ENCODE measurements at regions not wholly inside any gene's neighbourhood (a gene's known extent, or its start where the extent isn't known, plus 50 kb on each side); places are given as distances from the start of the nearest gene placed in this dataset.
A peak's percentile ranks its signal among the peaks of the same experiment; 100 is the strongest.

DNA sequence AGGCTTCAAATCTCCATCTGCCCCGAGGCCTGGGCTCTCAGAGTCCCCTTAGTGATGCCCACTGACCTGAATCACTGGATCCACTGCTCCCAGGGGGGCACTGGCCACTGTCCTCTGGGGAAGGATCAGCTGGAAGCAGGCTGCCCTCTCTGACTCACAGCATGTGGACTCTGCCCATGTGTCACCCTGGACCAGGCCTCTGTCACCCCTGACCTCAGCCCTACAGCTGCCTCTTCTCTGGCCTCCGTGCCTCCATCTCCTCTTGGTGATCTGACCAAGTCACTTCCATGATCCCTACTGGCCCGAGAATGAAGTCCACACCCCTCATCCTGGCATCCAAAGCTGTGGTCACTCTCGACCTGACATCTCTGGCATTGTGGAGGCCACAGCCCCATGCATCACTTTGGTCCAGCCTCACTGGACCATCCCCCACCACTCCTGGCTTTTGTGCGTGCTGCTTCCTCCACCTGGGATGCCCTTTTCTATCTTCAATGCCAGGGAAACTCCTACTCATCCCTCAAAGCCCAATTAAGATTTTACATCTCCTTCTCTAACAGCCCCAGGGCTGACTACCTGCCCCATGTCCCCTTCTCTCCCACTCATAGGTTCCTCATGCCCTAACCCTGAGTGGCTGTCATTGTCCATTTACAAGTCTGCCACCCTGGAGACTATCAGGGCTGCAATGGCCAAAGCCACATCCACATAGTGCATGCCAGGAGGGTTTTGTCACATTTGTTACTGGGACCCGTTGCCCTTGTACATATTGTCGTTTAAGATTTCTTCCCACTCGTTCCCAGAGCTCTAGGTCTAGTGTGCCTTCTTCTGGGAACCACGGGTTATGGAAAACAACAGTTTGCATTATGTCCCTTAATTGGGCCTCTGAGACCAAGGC is 685.0 kb downstream of the MATN1 start:
- DNase-seq (ENCODE audit: low read depth, low spot score): no peak

- DNase-seq (ENCODE audit: low read depth, low spot score): no peak
Observed at GRCh38 chr1:30037251-30038118, 685.9 kb downstream of the MATN1 start.

DNA sequence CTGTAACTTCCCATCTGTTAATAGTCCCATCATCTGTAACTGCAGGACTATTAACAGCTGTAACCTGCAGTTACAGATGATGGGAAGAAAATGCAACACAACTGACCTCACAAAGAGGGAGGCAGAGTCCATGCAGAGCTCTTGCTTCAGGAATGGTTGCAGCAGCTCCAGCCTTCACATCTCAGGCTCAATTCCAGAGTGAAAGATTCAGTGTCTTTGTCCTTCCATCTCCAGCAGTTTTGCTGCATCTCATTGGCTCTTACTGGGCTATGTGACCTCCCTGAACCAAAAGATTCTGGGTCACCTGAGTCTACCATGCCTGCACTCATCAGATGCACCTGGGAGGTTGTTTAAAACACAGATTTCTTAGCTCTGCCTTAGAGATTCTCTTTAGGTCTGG is 686.7 kb downstream of the MATN1 start:
- DNase-seq (ENCODE audit: low read depth, low spot score): no peak

DNA sequence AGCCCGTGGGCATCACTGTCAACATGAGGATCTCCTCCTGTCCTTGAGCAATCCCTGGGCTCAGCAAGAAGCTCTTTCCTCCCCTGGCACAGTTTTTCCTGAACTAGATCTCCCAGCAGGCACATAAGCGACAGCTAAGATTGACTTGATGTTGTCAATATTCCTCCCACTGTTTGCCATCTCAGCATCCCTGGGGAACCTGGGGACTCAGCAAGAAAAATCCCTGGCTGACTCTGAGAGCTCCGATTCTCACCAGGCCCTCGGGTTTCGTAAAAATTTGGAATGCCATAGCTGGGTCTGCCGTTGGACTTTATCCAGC is 687.2 kb downstream of the MATN1 start:
- DNase-seq (ENCODE audit: low read depth, low spot score): no peak

DNA sequence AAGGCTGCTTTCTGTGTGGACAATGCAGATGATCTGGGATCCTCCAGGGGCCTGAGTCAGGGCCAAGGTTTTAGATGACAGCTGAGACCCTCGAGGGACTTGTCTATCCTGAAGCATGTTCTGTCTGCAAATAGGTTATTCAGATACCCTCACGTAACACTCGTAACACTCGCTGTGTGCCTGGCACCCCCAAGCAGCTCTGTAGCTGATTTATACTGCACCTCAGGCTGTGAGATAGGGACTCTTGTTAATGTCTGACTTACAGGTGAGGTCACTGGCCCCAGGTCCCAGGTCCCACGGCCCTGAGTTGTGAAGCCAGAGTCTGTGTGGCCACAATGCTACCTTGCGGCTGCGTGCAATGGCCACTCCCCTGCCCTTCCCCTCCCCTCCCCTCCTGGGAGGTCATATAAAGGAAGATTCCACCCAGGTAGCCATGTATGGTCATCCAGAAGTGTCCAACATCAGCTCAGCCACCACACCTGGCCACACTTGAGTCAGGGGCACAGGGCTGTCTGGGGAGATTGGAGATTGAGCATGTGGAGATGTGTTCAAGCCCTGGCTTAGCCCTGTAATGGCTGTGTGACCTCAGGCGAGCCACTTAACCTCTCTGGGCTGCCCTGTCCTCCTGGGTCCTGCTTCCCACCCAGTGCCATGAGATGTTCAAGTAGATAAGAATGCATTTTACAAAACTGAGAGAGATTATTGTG is 687.7 kb downstream of the MATN1 start:
- DNase-seq (ENCODE audit: low read depth, low spot score): no peak

DNA sequence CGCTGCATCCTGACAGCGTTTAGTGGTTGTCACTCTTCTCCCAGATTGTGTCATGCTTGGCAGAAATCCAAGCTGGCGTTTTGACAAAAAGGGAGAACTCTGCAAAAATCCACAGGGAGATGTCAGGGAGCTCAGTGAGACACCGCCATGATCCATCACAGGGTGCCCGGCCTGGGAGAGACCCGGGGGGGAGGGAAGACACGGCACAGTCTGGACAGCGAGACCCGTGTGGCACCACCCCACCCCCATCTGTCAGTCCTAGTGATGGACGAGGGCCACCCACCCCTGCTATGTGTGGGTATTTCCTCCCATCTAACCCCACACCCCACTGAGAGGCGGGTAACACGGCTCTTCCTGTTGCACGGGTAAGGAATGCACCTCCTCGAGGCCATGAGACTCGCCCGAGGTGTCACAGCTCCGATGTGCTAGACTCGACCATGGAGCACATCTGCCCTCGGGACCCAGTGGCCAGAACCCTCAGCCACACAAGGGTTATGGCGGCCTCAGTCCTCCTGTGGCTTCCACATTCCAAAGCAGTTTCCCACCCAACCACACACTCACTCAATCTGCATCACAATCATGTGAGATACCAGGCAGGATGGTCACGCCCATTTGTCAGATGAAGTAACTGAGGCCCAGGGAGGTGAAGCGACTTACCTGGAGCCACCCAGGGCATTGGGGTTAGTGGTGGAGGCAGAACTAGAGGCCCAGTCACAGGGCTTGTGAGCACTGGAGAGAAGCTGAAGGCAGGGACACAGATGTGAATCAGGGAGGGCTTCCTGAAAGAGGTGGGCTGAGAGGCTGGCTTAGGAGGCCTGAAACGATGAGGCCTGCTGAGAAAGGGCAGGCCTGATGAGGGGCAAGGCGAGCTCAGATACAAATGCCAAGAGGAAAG is 688.5 kb downstream of the MATN1 start:
- DNase-seq (ENCODE audit: low read depth, low spot score): peak; percentile 69

DNA sequence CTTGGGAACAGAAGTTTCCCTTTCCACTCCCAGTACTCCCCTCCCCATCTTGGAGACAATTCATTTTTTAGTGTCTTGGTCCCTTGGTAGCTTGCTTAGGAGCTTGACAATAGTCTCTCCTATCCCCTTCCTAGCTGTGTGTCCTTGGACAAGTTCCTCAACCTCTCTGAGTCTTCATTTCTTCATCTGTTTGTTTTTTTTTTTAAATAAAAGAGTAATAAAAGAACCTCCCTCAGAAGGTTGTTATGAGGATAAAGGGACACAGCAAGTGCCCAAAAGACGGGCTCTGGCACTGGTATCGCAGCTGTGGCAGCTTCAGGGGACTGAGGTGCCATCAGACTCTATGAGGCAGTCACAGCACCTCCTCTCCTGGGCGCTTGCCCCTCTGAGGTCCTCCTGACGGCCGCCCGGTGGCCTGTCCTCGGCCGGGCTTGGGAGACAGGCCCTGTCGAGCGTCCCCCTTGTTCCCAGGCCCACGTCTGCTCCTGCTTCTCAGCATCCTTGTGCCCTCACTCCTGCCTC is 689.2 kb downstream of the MATN1 start:
- no peak for DNase-seq (ENCODE audit: low read depth, low spot score)

GRCh38 chr1:30033256-30034104 is 689.9 kb downstream of the MATN1 start:
- peak; percentile 23 for DNase-seq (ENCODE audit: low read depth, low spot score)

DNA sequence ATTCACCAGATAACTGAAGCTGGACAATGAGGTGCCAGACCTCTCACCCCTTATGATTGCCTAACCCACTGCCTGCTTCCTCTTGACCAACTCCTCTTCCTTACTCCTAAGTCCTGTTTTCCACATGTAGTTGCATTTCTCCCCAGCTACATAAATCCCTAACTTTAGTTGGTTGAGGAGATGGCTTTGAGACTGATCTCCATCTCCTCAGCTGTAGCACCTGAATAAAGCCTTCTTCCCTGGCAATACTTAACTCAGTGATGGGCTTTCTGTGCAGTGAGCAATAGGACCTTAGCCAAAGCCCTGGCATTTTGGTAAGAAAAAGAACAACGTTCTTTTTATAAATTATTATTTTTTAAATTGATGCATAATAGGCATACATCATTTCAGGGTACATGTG is 691.1 kb downstream of the MATN1 start:
- no peak for DNase-seq (ENCODE audit: low read depth, low spot score)

- no peak for DNase-seq (ENCODE audit: low read depth, low spot score)
Observed at GRCh38 chr1:30029677-30030076, 693.7 kb downstream of the MATN1 start.

DNA sequence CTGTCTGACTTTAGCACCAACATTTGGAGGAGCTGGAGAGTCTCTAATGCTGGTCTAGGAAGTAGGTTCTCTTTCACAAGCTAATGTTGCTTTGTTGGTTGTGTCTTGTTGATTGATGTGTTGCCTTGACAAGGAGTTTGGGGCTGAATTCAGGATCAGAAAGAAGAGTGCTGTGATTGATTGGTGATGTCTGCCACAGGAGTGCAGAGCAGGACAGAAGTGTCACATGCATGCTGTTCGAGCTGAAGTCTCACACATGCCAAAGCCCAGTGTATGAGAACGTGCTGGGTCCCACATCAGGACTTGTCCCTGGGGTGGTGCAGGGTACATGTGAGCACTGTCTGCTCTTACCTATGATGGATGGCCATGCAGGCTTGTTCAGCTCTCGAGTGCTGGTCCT is 694.4 kb downstream of the MATN1 start:
- peak; percentile 11 for DNase-seq (ENCODE audit: low read depth, low spot score)

- no peak for DNase-seq (ENCODE audit: low read depth, low spot score)
Observed at GRCh38 chr1:30028283-30028682, 695.1 kb downstream of the MATN1 start.

DNA sequence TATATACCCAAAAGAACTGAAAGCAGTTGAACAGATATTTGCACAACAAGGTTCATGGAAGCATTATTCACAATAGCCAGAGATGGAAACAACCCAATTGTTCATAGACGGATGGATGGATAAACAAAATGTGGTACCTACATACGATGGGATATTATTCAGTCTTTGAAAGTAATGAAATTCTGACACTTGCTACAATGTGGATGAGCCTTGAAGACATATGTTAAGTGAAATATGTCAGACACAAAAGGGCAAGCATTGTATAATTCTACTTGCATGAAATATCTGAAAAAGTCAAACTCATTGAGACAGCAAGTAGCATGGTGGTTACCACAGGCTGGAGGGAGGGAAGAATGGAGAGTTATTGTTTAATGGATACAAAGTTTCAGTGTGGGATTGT is 696.1 kb downstream of the MATN1 start:
- DNase-seq (ENCODE audit: low read depth, low spot score): no peak

DNA sequence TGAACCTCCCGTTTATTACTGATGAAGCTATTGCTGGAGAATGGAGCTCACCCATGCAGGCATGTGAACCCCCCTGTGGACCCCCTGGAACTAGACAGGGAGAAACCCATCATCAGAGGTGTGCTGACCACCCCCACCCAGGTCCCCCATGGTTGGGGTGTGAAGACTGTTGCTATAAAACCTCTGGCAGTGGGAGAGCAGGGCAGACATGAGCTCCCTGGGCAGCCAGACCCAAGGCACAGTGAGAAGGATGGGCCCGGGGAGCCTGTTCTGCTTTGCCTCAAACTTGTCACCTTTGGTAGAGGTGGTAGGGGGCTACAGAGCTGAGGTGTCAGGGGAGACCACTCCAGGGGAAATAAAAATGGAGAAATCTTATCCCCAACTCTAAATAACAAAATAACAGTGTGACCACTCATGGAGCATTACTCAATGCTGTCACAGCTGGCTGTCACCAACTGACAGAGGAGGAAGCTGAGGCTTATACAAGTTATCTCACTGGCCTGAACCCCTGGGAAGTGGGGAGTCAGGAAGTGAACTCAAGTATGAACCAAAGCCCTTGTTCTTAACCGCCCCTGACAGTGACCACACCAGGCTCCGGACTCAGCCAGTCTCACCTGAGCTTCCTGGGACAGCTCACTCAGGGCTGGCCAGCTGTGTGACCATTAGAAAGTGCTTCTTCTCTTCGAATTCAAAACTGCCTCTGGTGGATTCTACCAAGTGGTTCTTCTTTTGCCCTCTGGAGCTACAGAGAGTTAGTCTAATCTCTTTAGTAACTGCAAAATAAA is 698.8 kb downstream of the MATN1 start:
- no peak for DNase-seq (ENCODE audit: low read depth, low spot score)

DNA sequence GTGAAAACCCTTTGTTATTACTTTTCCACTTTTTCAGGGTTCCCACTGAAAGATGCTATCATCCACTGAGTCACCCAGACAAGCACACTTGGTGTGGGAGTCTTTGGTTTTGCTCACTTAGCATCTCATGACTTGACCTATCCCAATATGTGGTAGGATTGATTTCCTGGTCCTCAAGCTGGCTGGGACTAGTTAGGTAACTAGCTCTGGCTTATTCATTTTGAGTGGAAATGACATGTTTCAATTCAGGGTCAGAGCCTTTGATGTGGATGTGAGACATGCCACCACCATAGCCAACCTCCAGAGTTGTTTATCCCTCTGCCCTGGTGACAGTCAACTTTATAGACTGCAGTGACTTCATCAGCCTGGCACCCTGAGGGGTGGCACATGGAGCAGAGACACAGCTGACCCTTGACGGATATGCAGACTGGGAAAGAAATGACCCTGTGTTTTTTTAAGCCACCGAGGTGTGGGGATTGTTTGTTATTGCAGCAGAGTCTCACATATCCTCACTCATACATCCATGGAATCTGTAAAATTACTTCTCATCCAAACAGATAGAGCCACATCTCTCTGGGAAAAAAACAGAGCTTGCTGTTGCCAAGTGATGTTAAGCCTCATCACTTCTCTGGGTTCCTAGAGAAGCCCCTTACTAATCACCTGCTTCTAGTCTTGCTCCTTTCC is 699.9 kb downstream of the MATN1 start:
- no peak for DNase-seq (ENCODE audit: low read depth, low spot score)

DNA sequence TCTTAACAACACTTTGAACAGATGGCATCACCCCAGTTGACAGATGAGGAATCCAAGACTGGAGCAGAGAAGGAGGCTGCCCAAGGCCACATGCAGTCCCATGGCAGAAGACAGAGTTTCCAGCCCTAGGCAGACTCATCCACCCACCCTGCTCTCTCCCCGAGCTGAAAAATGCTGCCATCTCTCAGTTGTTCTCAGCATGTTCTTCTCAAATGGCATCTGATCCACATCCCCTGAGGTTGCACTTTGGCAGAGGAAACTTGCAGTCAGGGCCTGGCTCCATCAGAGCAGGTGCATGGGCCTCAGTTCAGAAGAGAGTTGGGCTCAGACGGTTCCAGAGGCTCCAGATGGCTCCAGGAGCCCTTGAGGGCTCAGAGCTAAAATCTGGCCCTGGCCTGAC is 709.4 kb downstream of the MATN1 start:
- DNase-seq (ENCODE audit: low read depth, low spot score): no peak

- no peak for DNase-seq (ENCODE audit: low read depth, low spot score)
Observed at GRCh38 chr1:30012455-30013440, 710.6 kb downstream of the MATN1 start.
